Ovary (tissue), 7 donors: ENCODE measurements at regions not wholly inside any gene's neighbourhood (a gene's known extent, or its start where the extent isn't known, plus 50 kb on each side); places are given as distances from the start of the nearest gene placed in this dataset.

Experiments used
- DNase-seq, 5 donors: peaks; one replicate each; pipeline ENCODE4 v3.0.0-alpha.2; 2019 to 2020
- H3K27ac ChIP-seq, 2 donors: fragments of 200-600 bp; one replicate each; pipeline versions ENCODE4 v1.5.1 to v1.8.0; 2019 to 2022
- H3K27me3 ChIP-seq: fragments of 200-600 bp; one replicate; pipeline ENCODE4 v1.8.0; 2022
- H3K36me3 ChIP-seq: fragments of 200-600 bp; sonication (generic); one replicate; pipeline ENCODE4 v1.5.1; 2019
- H3K4me1 ChIP-seq: one replicate; pipeline ENCODE4 v1.8.1; 2013; ENCODE audit warnings: mild to moderate bottlenecking, moderate library complexity; ENCODE audit not compliant: insufficient read depth
- H3K4me3 ChIP-seq: fragments of 200-600 bp; sonication (generic); one replicate; pipeline ENCODE4 v1.5.1; 2017
- H3K9me3 ChIP-seq, 2 donors: fragments of 200-600 bp in 1 of 2; sonication (generic) in 1 of 2; one replicate each; pipeline versions ENCODE4 v1.5.1 to v1.8.1; 2013 to 2019; ENCODE audit warnings: mild to moderate bottlenecking in 1 of 2, moderate library complexity in 1 of 2
- CTCF ChIP-seq, 3 donors: fragments of 450-650 bp in 2 of 3; fragments of 200-600 bp in 1 of 3; IDR thresholded peaks; one replicate each; pipeline versions ENCODE4 v1.5.1 to v1.8.0; 2016 to 2022; ENCODE audit warnings: antibody characterized with exemption in 3 of 3, mild to moderate bottlenecking in 1 of 3
- EP300 ChIP-seq: sonication (generic); formaldehyde crosslinking; IDR thresholded peaks from one replicate; pipeline ENCODE4 v1.6.1; 2017; ENCODE audit warnings: antibody characterized with exemption
- POLR2A ChIP-seq: fragments of 450-650 bp; IDR thresholded peaks from one replicate; pipeline ENCODE4 v1.6.1; 2017; ENCODE audit warnings: antibody characterized with exemption, mild to moderate bottlenecking, moderate library complexity
- WGBS, 3 donors: extraction: QIAGEN DNeasy Blood & Tissue Kit in 1 of 3; methylation state at CpG; one replicate each; pipeline versions ENCODE4 v1.1.5 to v1.1.7; 2013 to 2017; 5-methylcytosine and 5-hydroxymethylcytosine counted together
- intact Hi-C, 4 donors: fragments of 100-400 bp; cut with DNase I; formaldehyde crosslinking; loops; one replicate each; pipeline versions ENCODE4 v1.11.0 to v1.15.1; 2022 to 2023
- donor health status: DM: no; HTN: no; CAD: no; lungs with moderate emphysema.
- donor health status: DM: no; HTN: no; CAD: no.
- donor health status: Bipolar disorder and iron deficiency.
- donor health status: DM: no; HTN: no; CAD: no.
- donor health status: DM: yes; HTN: yes; CAD: no.

- Histone ChIP-seq H3K4me3 (no peak overlapping the region), H3K9me3 (no peaks in the 10 kb centered on the region), H3K27me3 (no peaks in the 10 kb centered on the region), H3K36me3 (no peaks in the 10 kb centered on the region), H3K27ac (no peak overlapping the region), H3K4me1 (no peaks in the 10 kb centered on the region)
- WGBS, 3 donors: 88 to 95% (median 93%) methylated on average over 4 of the region's 4 CpGs
- intact Hi-C loops: no loop called here
- TF ChIP-seq POLR2A: no peak
- TF ChIP-seq EP300: no peak
- no peak for TF ChIP-seq CTCF (IDR thresholded peaks at IDR 0.05)
- DNase-seq: no peak
Observed at GRCh38 chr14:65256714-65257113, 154.4 kb upstream of the MAX start.

GRCh38 chr14:65257425-65257824 lies 155.1 kb upstream of the FUT8 start:
- Histone ChIP-seq H3K27me3 (no peaks in the 10 kb centered on the region), H3K9me3 (no peaks in the 10 kb centered on the region), H3K4me1 (no peaks in the 10 kb centered on the region), H3K36me3 (no peaks in the 10 kb centered on the region), H3K4me3 (no peak overlapping the region), H3K27ac (no peak overlapping the region)
- no peak for TF ChIP-seq CTCF (IDR thresholded peaks at IDR 0.05)
- intact Hi-C loops: no loop called here
- 83 to 89% (median 87%) methylated on average over 7 of the region's 7 CpGs for WGBS, 3 donors
- no peak for DNase-seq

GRCh38 chr14:65258391-65258790 lies 154.1 kb upstream of the FUT8 start:
- H3K27me3 ChIP-seq: no peaks in the 10 kb centered on the region
- intact Hi-C loops: no loop called here
- whole genome bisulfite sequencing, 3 donors: 6 to 11% (median 10%) methylated on average over 1 of the region's 1 CpG
- no peak overlapping the region for H3K27ac ChIP-seq
- no peak for DNase-seq
- no peaks in the 10 kb centered on the region for H3K4me1 ChIP-seq
- H3K36me3 ChIP-seq: no peaks in the 10 kb centered on the region
- H3K4me3 ChIP-seq: no peak overlapping the region
- no peak for TF ChIP-seq EP300
- no peak for TF ChIP-seq POLR2A
- no peak for TF ChIP-seq CTCF (IDR thresholded peaks at IDR 0.05)
- H3K9me3 ChIP-seq: no peaks in the 10 kb centered on the region

- H3K27me3 ChIP-seq: no peaks in the 10 kb centered on the region
- TF ChIP-seq CTCF (IDR thresholded peaks at IDR 0.05) (no peak), POLR2A (no peak), EP300 (no peak)
- no peak for DNase-seq
- intact Hi-C loops: no loop called here
- H3K4me3 ChIP-seq: no peak overlapping the region
- H3K4me1 ChIP-seq: no peaks in the 10 kb centered on the region
- 93 to 100% (median 96%) methylated on average over 2 of the region's 2 CpGs for WGBS, 3 donors
- no peak overlapping the region for H3K27ac ChIP-seq
- no peaks in the 10 kb centered on the region for H3K36me3 ChIP-seq
- no peaks in the 10 kb centered on the region for H3K9me3 ChIP-seq
Observed at GRCh38 chr14:65259000-65259399, 153.5 kb upstream of the FUT8 start.

- TF ChIP-seq CTCF (IDR thresholded peaks at IDR 0.05): no peak
- TF ChIP-seq POLR2A: no peak
- no peak for TF ChIP-seq EP300
- Histone ChIP-seq H3K9me3 (no peaks in the 10 kb centered on the region), H3K27me3 (no peaks in the 10 kb centered on the region), H3K36me3 (no peaks in the 10 kb centered on the region), H3K27ac (no peak overlapping the region), H3K4me3 (no peak overlapping the region), H3K4me1 (no peaks in the 10 kb centered on the region)
- intact Hi-C loops: no loop called here
- 81 to 89% (median 84%) methylated on average over 2 of the region's 2 CpGs for WGBS, 3 donors
- DNase-seq: no peak
Observed at GRCh38 chr14:65260786-65261185, 151.7 kb upstream of the FUT8 start.
